OCI-LY1 (cell line): ENCODE measurements at regions not wholly inside any gene's neighbourhood (a gene's known extent, or its start where the extent isn't known, plus 50 kb on each side); places are given as distances from the start of the nearest gene placed in this dataset.

Experiments
- EZH2 ChIP-seq: fragments of 200-600 bp; sonication (generic), shearing (Covaris generic); IDR thresholded peaks from 2 replicates; pipeline ENCODE4 v1.8.0; 2017; ENCODE audit warnings: borderline replicate concordance, mixed run types, mild to moderate bottlenecking, antibody characterized with exemption, low read length, moderate library complexity, mixed read lengths
- TF ChIP-seq, protein P1 (sequence below): fragments of 200-600 bp; sonication (generic), shearing (Covaris generic); IDR thresholded peaks from 2 replicates; pipeline ENCODE4 v1.5.1; 2017; ENCODE audit warnings: mild to moderate bottlenecking, antibody characterized with exemption, low read length, moderate library complexity, mixed read lengths

GRCh38 chr3:72044231-72044855 lies 259.4 kb upstream of the PROK2 start:
- TF ChIP-seq, protein P1, sequence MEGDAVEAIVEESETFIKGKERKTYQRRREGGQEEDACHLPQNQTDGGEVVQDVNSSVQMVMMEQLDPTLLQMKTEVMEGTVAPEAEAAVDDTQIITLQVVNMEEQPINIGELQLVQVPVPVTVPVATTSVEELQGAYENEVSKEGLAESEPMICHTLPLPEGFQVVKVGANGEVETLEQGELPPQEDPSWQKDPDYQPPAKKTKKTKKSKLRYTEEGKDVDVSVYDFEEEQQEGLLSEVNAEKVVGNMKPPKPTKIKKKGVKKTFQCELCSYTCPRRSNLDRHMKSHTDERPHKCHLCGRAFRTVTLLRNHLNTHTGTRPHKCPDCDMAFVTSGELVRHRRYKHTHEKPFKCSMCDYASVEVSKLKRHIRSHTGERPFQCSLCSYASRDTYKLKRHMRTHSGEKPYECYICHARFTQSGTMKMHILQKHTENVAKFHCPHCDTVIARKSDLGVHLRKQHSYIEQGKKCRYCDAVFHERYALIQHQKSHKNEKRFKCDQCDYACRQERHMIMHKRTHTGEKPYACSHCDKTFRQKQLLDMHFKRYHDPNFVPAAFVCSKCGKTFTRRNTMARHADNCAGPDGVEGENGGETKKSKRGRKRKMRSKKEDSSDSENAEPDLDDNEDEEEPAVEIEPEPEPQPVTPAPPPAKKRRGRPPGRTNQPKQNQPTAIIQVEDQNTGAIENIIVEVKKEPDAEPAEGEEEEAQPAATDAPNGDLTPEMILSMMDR: no peak
- TF ChIP-seq EZH2: no peak
